Activated CD4-positive, alpha-beta T cell treated with anti-CD3 and anti-CD28 coated beads, Interleukin-10, Interleukin-2, amounts not matched to agents 100 ng/mL and 50 ng/mL, durations not matched to agents 16 hours and 8 hours (primary cell): ENCODE measurements at regions not wholly inside any gene's neighbourhood (a gene's known extent, or its start where the extent isn't known, plus 50 kb on each side); places are given as distances from the start of the nearest gene placed in this dataset.

Experiments used
- DNase-seq: peaks from one replicate; pipeline ENCODE4 v3.0.0-alpha.2; 2020

DNA sequence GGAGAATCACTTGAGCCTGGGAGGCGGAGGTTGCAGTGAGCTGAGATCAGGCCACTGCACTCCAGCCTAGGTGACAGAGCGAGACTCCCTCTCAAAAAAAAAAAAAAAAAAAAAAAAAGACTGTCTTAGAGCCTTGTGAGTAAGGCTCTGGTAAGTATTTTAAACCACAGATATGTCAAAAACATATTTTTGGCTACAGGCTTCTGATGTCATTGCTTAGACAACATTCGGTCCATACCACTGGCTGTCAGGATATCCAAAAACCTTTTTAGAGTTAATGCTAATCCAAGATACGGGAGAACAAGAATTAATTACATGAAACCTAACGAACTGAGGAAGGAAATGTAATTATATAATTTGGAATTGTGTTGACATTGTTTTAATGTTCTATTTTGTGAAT is 999.5 kb upstream of the PABPC4L start:
- DNase-seq: no peak

DNA sequence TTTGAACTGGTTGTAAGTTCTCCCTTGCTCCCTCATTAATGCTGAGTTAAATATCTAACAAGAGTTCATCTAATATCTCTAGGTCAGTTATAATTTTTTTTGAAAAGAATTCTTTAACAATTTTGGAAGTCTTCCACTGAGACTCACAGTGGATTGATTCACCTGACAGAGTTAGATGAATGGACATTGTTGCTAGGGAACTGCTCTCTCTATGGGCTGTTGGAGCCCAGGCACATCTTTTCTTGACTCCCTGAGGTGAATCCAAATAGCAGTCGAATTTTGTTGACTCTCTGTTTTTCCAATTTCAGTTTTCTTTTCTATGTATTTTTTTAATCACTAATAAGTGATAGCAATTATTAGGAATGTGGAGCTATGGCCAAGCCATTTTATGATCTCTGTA is 996.1 kb upstream of the PABPC4L start:
- no peak for DNase-seq

DNA sequence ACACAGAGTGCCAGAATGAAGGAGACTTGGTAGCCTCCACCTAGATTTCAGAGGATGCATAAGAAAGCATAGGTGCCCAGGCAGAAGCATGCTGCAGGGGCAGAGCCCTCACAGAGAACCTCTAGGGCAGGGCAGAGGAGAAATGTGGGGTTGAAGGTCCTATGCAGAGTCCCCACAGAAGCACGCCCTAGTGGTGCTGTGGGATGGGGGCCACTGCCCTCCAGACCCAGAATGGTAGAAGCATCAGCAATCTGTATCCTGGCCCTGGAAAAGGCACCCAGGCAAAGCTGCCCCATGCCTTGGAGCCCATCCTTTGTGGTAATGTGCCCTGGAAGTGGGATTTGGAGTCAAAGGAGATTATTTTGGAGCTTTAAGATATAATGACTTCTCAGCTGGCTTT is 992.9 kb upstream of the PABPC4L start:
- DNase-seq: no peak

DNA sequence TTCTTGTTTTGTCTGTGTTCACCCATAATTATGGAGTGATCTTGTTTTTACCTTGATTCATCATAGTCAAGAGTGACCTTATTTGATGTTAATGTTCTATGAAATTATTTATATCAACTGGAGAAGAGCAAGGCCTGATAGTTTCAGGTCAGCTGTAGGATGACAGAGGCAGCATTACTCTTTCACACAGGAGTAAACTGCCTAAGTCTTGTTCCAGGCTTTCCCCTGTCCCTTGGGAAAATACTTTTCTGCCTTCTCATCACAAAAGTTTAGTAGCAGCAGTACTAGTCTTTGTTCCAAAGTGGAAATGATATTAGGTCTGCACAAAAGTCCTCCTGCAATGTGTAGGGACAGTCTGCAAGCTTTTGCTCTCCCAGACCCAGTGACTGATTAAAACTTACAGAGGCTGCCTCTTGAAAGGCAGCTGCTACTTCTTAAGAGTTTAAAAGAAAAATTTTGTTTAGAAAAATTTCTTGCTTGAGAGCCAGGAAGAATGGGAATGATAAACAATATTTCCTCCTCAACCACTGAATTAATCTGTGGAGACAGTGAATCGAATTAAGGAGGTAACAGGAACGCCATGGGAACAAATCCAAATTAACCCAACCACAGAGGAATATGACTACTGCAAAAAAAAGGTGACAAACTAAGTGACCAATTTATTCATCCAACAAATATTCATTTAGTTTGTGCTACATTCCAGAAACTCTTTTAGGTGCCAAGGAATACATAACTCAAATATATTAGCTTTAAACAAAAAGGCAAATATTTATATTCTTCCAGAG is 991.4 kb upstream of the PABPC4L start:
- no peak for DNase-seq

DNA sequence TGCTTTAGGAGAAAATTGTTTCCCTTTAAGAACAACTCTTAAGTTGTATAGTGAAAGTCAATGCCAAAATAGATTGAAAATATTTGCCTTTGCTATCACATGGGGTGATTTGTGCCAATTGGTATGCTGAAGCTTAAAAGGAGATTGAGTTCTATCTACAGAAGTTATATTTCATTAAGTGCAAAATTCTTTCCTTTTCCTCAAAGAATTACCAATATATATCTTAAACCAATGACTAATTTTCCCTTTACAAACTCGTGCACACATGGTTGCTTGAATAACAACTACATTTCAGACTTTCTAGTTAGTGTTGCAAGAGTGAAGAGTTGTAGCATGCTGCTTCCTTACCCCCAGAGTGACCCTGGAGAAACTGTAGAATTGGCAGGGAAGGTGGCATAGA is 990.0 kb upstream of the PABPC4L start:
- no peak for DNase-seq

DNA sequence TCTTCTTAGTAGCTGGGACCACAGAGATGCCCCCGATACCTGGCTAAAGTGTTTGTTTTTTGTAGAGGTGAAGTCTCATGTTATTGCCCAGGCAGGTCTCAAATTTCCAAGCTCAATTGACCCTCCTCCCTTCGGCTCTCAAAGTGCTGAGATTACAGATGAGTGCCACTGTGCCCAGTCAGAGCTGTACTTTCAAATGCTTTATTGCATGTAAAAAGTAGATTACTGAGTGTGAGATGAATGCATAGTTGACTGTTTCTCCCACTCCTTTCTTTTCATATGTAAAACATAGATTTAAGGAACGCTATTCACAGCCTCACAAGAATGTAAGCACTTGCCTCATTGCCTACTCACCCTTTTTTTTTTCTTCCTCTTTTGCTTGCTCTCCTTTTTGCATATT is 984.4 kb upstream of the PABPC4L start:
- no peak for DNase-seq

DNA sequence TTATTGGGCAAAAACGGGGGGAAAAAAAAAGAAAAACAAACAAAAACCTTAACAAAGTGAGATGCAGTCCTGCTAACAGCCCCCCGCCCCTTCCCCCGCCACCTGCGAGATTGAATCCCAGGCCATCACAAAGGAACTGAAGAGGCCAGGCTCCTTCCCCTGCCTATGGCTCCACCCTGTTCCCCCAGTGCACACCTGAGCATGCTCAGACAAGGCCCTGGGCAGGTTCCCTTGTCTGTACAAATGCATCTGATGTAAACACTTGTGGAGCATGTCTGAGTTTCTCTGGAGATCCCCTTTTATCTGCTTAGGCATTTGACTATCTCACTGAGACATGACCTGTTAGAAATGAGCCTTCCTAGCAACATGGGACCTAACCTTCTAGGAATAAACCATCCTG is 983.7 kb upstream of the PABPC4L start:
- DNase-seq: no peak

DNA sequence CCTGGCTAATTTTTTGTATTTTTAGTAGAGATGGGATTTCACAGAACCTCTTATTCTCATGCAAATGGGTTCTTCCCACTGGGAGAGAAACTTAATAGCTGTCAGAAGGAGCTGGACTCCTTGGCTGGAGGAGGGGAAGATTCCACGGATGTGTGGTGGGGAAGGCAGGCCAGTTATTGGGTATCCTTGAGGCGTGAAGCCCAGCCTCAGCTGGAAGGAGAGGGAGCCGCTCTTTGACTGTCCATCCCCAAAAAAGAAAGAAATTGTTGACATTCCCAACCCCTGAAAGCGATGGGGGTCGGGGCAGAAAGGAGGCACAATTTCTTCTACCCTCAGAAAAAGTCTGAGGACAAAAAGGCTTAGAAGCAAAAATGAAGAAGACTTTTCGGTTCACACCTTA is 983.1 kb upstream of the PABPC4L start:
- no peak for DNase-seq

DNA sequence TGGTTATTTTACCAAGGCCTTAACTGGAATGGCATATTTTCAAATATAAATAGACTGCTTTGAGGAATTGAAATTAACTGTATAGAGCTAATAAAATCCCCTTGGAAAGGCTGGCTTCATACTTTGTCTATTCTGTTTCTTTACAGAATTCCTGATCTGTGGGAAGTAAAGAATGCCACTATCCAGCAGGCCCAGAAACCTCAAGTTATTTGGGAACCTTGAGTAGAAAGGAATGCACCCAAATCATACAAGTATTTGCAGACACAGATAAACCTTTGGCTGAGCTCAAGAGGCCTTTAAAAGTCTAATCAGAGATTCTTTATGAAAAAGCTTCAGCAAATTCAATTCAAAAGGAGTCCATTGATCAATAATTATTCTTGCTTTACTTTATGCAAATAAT is 975.7 kb upstream of the PABPC4L start:
- no peak for DNase-seq

DNA sequence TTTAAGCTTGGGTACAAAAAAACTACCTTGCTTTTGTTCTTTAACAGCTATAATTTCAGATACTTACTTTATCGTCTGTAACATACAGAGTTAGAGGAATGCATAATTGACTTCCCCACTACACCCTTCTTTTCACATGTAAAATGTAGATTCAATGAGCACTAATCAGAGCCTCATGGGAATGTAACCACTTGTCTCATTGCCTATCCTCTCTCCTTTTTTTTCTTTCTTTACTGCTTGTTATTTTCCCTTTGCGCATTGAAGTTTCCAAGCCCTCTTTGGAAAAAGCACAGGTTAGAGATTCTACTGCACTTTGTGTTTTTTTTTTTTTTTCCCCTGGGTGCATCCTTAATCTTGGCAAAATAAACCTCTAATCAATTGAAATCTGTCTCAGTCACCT is 965.1 kb upstream of the PABPC4L start:
- DNase-seq: no peak

DNA sequence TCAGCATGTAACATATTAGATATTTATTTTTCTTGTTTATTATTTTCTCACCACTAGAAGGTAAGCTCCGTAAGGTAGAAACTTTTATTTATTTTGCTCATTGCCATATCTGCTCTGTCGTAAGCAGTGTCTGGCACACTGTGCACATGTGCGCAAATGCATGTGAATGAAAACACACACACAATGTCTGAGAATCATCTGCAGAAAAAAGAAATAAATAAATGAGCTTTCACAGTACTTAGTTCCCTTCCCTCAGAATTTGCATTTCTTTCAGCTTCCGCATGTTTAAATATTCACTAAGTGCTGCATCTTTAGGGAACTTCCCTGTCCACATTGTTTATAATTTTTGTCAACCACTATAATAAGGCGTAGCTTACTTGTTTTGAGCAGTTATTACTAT is 963.0 kb upstream of the PABPC4L start:
- DNase-seq: no peak

DNA sequence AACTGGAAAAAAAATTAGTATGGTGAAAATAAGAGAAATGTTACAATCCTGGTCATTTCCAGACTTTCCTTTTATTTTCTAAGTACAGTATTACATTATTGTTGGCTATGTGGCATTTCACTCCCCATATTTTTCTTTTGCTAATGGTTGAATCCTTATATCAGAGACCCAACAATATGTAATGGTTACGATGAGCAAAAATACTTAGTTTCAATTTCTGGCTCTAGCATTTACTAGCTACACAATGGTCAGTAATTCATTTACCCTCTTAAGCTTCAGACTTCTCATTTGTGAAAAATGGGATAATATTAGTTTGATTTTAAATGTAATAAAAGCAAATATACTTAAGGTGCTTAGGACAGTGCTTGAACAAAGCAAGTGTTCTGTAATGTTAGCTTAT is 942.9 kb upstream of the PABPC4L start:
- DNase-seq: no peak

DNA sequence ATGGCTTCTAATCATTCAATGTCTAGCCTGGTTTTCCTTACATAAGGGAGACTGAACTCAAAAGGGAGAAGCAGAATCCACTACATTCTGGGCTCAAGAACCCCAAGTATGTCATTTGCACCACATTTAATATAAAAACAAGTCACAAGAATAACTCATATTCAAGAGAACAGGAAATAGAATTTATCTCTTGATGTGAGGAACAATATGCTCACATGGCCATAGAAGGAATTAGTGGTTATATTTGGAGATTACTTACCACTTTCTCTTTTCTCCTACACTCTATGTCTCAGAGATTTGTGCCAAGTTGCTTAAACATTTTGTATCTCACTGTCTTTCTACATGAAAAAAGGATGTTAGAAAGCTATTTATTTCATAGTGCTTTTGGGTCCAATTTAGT is 922.6 kb upstream of the PABPC4L start:
- no peak for DNase-seq

DNA sequence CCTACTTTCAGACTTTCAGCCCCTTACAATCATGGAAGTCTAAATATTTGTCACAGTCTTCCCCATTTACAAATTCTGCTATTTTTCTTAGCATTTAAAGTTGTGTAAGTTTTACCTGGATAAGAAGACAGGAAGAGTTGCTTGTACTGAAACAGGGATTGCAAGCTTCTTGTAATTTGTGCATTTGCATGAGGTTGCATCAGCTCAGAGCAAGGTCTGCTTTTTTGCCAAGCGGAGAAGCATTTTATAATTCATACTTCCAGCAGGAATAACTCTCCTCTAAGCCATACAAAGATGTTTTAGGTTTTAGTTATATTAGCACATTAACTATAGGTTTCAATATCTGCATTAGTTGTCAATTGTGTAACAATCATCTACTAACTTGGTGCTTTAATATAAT is 922.0 kb upstream of the PABPC4L start:
- no peak for DNase-seq

DNA sequence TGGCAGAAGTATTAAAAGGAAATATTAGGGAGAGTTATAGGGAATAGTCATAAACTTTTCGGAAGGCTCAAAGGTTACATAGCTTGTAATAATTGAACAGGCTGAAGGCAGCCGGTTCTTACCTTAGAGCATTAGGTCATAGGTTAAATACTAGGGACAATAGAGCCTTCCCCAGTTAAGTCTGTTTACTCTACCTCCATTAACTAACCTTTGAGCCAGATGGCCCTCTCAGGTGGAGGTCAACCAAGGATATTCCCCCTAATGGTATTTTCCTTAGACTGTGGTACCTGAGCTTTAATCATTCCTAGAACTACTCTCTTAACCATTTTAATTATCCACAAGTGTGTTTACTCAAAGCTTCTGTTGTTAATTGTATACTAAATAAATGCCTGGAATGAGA is 920.9 kb upstream of the PABPC4L start:
- DNase-seq: no peak

DNA sequence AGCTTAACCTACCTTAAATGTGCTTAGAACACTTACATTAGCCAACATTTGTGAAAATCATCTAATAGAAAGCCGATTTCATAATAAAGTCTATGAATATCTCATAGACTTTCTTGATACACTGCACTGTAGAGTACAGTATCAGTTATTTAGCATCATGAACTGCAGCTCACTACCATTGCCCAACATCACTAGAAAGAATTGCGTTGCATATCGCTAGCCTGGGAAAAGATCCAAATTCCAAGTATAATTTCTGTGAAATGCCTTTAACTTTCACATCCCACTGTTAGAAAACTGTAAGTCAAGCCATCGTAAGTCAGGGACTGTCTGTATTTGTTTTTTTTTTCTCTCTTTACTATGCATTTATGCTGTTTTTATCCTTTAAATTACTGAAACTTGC is 918.6 kb upstream of the PABPC4L start:
- DNase-seq: no peak

DNA sequence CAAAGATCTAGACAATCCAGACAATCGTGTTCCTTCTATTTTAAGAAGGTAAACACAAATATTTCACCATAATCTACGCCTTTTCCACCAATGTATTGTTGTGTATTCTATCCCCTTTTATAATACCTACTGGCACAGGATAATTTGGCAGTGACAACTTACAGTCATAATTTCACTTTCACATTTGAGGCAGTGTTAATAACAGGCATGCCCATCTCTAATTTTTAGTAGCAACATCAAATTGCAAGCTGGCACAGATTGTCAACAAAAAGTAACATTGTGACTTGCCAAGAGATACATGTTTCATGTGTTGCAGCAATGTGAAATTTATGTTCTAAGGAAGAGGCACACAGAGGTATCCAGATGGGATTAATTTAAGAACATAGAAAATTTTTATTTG is 912.5 kb upstream of the PABPC4L start:
- no peak for DNase-seq

DNA sequence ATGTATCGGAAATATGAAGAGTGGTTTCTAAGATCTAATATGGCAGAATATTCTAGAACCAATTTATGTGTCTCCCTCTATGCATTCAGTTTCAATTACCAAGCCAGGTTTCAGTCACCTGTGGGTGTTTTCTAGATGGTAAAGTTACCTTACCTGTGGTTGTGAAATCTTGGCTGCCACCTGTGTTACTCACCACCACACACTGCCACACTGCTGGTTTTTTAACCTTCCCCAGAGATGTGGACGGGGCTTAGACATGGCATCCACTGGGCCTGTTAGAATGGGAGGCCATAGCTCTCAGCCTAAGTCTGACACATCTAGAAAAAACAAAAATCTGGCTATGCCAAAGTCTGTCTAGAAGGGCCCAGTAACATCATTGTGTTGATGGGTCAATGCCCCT is 896.5 kb upstream of the PABPC4L start:
- no peak for DNase-seq

DNA sequence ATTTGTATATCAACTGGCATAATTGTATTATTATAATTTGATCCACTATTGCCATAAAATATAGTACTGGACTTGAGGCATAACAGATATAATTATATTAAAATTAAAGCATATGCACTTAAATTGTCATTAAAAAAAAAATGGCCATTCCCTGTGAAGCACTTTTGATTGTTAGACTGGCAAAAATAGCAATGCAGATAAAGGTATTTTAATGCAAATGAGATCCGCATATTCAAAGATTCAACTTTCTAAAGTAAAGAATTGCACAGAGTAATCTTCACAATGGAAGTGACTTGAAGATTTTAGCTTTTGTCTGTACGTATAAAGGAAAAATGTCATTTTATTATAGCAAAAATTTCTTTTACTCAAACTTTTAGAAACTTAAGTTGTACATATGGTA is 871.8 kb upstream of the PABPC4L start:
- no peak for DNase-seq

DNA sequence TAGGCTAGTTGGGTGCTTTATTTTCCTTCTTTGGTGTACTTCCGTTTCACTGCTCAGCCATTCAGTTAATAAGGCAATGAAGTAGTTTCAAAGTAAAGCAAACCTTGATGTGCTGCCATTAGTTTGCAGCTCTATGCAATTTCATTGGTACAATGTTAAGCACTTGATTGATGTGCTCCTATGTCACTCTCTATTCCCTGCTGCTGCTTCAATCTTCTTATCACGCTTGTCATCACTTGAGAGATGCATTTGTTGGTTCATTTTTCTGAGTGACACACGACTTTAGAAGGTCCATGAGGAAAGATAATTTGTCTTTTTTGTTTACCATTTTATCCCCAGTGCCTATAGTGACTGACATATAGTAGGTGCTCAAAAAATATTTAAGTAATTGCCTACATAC is 871.0 kb upstream of the PABPC4L start:
- DNase-seq: no peak

DNA sequence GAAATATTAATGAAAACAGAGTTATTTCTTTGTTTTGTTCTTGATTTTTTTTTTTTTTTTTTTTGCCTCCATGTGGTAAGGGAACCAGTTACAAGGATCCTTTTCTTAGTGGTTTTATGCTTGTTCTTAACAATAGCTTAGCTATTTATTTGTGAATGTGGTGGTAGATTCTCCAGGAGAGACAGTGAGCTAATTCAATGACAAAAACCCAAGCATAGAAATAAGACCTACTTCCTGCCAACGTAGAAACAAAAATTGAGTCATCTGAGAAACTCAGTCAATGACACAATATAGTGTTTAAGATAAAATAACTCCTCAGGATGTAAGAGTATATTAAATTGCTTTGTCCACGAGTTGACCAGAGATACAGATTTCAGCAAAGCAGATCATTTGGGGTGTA is 863.8 kb upstream of the PABPC4L start:
- DNase-seq: no peak

DNA sequence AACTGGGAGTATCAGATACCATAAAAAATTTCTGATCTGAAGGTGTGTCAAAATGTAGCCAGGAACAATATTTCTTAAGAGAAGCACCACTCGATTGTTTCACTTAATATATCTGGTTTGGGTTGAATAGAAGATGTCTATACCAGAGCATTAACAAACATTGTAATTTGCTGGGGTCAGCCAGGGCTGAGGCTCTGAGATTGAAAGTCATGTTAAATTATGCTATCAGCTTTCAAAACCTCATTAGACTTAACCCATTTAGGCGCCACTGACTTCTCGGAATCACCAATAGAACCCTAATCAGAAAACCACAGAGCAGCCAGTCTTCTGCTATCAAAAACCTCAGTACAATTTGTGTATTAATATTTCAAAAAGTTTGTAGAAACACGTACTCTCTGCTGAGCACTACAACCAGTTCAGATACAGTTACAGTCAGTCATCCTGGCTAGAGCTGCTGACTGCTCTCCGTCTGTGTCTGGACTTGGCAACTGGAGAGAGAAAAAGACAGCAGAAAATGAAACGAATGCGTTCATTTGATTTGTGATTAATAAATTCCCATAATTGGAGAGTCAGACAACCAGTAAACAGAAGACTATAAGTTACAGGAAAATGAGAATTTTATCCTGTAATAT is 848.6 kb upstream of the PABPC4L start:
- DNase-seq: no peak

DNA sequence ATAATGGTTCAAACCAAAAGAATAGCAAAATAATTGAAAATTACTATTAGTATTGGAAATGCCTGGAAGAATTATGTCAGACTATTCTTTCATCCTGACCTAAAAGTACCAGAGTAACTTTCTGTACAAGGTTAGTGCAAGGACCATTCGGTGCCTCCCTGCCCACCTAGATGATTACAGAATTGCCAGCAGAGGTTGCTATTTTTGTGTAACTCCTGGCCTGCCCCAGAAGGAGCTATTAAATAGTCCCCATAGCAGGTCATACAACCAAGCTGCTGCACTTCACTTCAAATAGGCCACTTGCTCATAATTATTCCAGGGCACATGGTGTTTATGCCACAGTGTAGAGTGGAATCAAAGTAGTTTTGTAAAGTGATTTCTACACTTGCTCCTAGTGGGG is 831.1 kb upstream of the PABPC4L start:
- DNase-seq: no peak

DNA sequence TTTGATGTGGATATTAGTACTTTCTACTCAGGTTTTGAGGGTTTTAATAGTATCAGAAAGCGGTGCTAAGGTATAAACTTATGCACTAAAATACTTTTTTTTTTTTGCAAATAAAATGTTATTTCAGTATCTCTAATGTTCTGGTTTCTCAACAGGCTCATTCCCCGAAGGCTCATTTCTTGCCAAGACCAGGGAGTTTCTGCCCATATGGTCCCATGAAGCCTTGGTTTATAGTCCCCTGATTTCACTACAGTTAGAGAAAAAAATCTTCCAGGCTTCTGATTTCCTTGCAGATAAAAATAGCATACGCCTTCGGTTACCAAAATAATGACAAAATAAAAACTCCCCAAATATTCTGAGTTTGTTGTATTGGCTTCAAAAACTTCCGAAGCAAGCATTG is 814.2 kb upstream of the PABPC4L start:
- no peak for DNase-seq

DNA sequence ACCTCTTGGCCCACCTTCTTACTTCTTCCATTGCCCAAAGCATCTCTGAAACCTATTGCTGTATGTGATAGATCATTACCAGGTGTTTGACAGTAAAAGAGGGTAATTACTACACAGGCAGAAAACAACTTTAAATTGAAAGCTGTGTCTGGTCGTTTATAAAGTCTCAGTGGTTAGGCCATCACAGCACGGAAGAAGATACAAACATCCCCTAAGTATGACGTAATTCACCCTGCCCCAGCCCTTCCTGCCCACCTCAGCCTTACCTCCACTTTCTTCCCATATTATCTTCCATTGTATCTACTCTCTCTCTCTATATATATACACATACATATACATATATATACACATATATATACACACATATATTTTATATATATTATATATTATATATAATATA is 805.8 kb upstream of the PABPC4L start:
- no peak for DNase-seq
